ENCODE measurements at regions not wholly inside any gene's neighbourhood (a gene's known extent, or its start where the extent isn't known, plus 50 kb on each side); places are given as distances from the start of the nearest gene placed in this dataset.
"Not testable (repeated sequence)": the region's sequence is repeated elsewhere in the genome, so short reads cannot be mapped to it uniquely, and the experiment has no call there.

DNA sequence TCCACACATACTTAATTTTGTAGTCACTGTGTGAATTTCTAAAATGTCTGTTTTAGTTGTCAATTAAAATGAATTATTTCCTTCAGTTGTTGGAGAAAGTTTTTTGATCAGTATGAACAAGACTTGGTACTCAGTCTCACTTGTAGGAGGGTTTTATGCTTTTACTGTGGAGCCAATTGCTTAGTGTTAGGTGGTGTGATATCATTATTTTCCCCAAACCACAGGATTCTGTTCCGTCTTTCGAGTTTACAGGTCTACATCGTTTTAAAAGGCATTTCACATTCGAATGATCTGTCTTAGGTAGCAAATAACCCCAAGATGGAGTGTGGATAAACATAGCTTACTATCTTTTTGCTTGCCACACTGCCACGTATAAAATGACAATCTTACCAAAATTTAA lies 803.1 kb downstream of the SATB2 start:
- DNase-seq (ENCODE audit: low read depth in 3 of 3, low spot score in 2 of 3) = no peak

DNA sequence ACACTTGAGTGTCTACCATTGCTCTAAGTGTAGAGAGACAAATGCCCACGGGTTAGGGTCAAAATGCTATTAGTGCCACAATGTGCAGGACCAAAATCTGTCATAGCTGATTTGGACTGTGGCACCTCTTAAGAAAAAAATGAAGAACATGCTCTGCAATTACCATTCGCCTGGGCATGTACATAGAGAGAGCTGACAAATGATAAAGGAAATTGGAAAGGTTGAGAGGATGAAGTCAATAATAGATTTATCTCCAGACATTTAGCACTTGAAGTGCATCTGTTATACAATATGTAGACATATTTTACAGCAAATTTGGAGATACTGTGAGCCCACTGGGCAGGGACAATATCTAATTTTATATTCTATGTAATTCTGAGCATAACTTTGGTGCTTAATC lies 804.4 kb downstream of the SATB2 start:
- DNase-seq (ENCODE audit: low read depth in 3 of 3, low spot score in 2 of 3) = no peak

DNA sequence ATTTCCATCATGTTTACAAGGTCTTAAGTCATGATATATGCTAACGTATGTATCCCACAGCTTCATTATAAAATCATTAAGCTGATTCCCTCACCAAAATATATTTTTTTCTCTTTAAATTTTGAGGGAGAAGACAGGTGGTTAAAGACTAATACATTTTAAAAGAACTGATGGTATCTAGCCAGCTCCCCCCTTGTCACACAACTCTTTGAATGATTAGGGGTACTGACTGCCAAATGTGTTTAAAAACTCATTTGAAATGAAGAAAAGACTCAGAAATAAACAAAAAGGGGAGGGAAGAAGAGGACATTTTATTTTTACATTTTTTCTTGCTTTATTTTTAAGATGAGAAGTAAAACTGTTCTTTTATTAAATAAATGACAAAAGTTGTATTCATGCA lies 805.3 kb downstream of the SATB2 start:
- DNase-seq (ENCODE audit: low read depth in 3 of 3, low spot score in 2 of 3) = no peak

DNA sequence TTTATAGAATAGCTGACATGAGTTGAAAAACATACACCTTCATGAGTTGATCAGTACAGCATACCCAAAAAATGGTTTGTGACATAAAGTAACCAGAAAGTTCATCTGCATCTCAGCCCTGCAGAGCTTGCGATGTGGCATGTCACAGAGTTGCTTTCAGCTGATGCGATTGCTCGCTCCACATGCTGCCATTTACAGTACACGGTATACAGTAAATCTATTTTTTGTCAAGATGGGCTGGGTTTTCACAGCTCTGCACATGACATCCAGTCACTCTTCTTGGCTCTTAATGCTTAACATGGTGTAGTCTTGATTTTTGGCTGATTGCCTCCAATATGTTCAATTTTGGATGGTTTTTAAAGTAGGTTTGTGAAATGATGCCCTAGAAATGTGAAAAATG lies 811.9 kb downstream of the SATB2 start:
- no peak for DNase-seq (ENCODE audit: low read depth in 3 of 3, low spot score in 2 of 3)

DNA sequence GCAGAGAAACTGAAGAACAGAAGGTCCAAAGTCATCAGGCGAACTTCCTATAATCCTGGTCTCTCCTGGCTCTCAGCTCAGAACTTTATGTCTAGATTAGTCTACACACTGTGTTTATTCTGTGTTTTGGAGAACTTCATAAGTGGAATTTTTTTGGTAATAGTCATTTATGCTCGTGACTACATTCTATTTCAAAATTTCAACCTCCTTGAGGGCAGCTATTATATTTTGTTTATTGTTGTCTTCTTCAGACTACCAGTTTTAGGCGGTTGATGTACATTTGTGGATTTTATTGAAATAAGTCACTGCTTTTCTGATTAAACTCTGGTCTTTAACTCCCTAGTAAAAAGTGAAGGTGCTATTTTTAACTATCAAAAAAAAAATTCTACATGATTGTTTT lies 816.6 kb downstream of the SATB2 start:
- no peak for DNase-seq (ENCODE audit: low read depth in 3 of 3, low spot score in 2 of 3)

DNA sequence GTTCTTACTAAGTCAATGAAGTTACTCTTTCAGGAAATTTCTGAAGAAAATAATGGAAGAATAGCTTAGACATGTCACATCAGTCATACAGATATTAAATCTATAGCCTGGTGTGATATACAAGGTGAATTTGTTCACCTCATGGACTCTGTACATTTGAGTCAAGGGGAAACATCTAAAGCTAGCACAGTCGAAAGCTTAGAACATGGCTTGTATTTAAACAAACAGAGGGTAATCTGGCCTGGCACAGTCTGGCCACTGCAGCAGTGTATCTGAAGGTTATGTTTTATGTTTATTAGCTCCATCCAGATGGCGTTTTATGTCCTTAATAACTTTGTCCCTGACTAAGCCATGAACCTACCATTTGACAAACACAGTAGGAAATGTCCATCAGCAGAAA lies 817.3 kb downstream of the SATB2 start:
- no peak for DNase-seq (ENCODE audit: low read depth in 3 of 3, low spot score in 2 of 3)

DNA sequence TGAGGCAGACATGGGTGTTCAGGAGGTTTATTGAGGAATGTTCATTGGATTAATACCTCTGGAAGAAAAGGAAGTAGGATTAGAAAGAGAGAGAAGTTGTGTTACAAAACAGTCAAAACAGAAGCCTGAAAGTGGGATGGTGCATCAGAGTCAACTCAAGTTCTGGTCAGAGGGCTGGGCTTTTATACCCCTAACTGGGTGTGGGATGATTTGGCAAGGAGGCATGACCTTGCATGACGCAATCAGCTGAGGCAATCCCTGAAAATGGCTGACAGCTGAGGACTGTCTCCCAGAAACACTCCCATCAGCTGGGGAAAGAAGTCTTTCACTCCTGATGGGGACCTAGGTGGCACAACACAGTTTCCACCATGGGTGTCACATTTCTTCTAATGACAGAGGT lies 818.2 kb downstream of the SATB2 start:
- no peak for DNase-seq (ENCODE audit: low read depth in 3 of 3, low spot score in 2 of 3)

DNA sequence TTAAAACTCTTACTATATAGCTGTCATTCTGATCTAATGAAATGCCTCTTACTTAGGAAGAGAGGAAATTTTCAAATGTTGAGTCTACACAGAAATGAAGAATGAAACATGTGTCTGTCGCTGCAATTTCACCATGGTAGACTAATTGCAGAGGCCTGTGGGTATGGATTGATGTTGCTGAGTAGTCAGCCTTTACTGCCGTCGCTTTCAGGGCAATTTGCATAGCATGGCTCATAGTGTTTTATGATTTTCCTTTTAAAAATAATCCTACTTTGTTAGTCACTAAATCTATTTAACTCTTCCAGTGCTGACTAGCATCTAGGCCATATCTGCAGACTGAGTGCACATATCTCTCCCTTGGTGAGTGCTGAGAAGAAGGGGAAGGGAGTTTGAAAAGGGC lies 819.2 kb downstream of the SATB2 start:
- DNase-seq (ENCODE audit: low read depth in 3 of 3, low spot score in 2 of 3) = no peak

DNA sequence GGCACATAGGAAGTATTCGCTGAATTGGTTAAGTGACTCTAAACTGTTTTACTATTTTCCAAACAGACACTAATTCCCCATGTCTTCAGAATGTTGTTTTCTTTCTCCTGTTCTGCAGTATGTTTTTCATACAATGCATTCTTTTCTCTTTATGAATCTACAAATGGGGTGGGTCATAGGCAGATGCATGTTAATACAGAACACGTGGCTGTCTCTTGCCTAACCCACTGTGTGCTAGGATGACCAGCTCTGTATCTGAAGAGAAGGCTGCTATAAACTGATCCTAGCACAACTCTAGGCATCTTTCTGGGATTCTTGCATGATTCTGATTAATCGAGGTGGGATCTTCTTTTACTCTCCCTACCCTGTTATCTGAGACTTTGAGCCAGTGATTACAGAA lies 826.0 kb downstream of the PLCL1 start:
- DNase-seq (ENCODE audit: low read depth in 3 of 3, low spot score in 2 of 3) = no peak

DNA sequence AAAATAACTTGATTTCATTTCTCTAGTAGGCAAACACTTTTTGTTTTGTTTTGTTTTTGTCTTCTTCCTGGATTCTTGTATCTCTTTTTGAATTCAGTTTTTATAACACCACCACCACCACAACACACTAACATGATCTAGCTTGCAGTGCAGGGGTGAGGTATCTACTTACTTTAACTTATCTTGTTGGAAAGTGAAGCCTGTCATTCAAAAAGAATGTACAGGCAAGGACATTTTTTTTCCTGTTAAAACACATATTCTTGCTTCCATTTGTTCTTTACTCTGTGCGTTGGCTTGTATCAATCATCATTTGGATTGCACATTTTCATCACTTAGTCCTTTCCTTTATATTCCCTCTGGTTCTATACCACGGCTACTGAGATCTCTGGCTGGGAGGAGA lies 824.2 kb downstream of the PLCL1 start:
- DNase-seq (ENCODE audit: low read depth in 3 of 3, low spot score in 2 of 3) = no peak

DNA sequence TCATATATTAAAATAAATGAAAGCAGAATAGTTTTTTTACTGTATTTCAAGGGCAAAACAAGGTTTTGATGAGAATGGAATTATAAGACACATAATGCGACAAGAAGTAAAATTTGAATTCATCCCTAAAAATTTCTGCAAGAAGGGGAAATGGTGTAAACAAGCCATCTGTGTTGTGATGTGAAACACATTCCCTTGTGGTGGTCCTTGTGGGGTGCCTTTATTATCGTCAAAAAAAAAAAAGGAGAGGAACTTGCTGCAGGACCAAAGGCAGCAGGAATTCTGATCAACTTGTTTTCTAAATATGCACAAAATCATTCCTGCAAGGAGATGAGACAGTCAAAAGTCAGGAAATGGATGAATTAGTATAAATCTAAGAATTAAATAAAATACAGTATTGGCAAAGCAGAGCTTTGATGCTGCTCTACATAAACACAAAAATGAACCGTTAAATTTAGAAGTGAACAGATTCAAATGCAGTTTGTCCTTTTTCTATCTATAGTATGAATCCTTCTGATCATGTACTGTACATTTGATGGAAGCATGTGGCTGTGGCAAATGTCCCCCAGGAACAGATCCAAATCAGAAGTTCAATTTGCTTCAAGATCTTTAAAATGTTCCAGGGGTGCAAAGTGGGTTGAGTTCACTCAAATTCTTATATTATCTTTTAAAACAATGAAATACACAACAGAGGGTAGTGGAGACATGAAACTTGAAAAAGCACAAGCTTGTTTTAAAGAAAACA lies 818.8 kb downstream of the PLCL1 start:
- no peak for DNase-seq (ENCODE audit: low read depth in 3 of 3, low spot score in 2 of 3)

DNA sequence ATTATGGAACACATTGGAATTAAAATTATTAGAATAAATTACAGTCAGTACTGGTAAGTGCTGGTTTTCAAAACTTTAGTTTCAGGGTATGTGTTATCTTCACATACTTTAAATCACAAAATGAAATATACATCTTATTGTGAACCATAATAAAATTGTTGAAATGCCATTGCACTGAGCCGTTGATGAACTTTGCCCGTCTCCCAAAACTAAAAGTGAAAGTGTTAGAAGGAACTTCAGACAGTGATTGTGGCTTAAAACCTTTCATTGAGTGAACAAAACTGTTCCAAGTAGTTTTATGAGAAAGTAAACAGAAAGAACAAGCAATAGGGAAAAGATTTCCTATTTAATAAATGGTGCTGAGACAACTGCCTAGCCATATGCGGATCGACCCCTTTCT lies 811.6 kb downstream of the PLCL1 start:
- no peak for DNase-seq (ENCODE audit: low read depth in 3 of 3, low spot score in 2 of 3)

DNA sequence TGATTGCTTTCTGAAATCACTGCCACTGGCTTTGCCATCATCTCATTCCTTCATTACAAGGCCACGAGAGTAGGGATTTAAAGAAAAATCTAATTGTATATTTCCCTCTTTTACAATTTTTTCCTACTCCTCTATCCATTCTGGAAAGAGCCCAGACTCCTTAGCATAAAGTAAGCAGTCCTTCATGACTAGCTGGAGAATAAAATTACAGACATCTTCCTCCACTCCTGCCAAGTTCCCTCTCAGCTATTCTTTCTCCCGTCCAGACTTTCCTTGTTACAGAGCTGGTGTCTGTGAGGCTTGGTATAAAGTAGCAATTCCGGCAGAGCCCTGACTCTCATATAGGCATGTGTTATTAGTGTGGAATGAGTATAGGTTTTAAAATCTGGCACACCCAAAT lies 806.8 kb downstream of the PLCL1 start:
- DNase-seq (ENCODE audit: low read depth in 3 of 3, low spot score in 2 of 3) = no peak

DNA sequence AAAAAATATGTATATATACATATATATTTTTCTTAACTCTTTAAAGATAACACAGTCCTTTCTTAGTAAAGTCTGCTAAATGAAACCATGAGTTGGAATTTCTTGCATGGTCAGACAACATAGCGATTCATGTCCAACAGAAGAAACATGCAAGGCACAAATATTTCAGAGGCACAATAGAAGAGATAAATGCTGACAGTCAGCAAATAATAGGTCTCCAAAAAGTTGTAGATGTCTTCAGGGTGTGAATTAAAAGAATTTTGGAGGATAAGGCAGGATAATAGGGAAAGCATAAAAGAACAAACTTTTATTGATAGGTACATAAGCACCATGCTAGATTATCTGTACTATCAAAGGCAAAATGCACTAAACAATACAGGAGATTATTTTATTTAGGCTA lies 800.2 kb downstream of the PLCL1 start:
- no peak for DNase-seq (ENCODE audit: low read depth in 3 of 3, low spot score in 2 of 3)

DNA sequence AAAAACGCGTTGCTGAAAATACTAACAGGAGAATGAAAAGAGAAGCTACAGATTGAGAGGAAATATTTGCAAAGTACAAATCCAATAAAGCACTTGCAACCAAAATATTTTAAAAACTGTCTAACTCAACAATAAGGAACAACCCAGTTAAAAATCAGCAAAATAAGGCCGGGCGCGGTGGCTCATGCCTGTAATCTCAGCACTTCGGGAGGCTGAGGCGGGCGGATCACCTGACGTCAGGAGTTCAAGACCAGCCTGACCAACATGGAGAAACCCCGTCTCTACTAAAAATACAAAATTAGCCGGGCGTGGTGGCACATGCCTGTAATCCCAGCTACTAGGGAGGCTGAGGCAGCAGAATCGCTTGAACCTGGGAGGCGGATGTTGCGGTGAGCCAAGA lies 798.6 kb downstream of the PLCL1 start:
- DNase-seq (ENCODE audit: low read depth in 3 of 3, low spot score in 2 of 3) = not testable (repeated sequence)

DNA sequence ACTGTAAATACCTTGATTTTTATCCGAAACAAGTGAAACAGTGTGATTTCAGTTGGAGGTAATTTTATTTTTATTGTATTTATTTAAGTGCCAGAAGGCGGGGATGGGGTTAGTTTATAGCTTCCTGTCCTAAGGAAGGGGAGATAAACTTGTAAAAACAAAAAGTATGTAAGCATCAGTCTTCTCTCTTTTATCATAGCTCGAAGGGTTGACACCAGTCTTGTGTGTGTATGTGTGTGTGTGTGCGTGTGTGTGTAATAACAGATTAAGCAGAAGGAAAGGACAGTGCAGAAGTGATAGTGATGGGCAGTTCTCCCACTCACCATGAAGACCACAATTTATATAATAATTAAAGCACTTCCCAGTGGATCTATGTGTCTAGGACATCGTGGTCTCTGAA lies 793.3 kb downstream of the PLCL1 start:
- no peak for DNase-seq (ENCODE audit: low read depth in 3 of 3, low spot score in 2 of 3)

DNA sequence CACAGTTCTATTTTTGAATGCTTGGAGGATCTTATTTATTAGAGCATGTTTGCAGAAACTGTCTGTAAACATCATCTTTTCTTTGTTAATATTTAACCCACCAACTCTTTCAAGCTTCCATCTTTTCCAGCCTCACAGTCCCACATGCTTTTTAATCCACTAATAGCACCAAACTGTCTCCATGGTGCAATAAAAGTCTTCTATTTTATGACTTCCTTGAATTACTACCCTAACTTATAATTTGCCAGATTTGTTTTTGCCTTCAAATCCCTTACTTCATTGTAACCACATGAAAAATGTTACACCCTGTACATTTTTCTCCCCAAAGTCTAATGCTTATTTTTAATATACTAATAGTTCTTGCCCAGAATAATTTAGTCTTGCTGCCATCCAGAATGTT lies 792.6 kb downstream of the PLCL1 start:
- DNase-seq (ENCODE audit: low read depth in 3 of 3, low spot score in 2 of 3) = no peak

DNA sequence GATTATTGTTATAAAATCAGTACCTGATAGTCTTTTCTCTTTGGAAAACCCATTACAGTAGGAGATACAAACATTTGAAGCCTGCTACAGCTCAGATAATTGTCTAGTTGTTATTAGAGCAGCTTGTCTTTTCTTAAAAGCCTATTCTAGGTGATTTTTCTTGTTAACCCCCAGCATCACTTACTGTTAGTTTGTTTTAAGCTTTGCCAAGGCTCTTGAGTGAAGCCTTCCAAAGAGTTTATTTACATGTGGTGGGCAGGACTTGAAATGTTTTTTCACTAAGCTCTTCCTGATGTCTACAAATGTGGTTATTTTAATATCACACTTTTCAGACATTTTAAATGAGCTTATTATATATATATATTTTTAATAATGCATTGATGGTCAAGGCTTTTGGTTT lies 791.3 kb downstream of the PLCL1 start:
- DNase-seq (ENCODE audit: low read depth in 3 of 3, low spot score in 2 of 3) = no peak

DNA sequence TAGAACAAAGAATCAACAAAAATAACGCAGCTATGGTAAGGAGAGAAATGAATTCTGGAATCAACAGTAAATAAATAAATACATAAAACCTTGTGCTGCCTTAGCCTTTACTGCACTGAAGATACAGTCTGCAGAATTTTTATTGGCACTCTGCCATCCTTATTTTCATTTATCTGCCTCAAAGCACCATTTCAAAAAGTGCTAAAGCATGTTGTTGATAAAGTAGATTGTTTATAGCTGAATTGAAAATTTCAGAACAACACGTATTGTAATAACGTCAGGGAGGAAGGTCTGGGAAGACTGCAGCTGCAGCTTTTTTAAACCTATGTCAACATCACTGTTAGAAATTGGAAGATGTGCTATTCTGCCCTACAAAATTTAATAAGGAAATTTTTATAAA lies 787.2 kb downstream of the PLCL1 start:
- DNase-seq (ENCODE audit: low read depth in 3 of 3, low spot score in 2 of 3) = no peak

DNA sequence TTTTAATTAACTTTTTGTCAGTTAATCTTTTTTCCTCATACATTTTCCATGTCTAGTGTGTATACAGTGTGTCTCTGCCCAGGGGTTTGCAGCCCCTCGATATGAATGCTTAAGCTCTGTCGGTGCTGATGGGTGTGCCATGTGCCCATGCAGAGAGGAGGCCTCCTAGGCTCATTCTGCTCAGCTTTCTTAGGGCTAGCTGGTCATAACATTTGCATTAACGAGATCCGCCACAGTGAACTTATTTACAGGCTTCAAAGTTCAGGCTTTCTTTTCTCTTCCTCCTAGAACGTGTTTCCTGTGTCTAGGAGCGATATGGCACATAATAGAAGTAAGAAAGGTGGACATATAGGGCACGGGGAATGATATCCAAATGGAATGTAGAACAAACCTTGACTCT lies 783.3 kb downstream of the PLCL1 start:
- no peak for DNase-seq (ENCODE audit: low read depth in 3 of 3, low spot score in 2 of 3)

DNA sequence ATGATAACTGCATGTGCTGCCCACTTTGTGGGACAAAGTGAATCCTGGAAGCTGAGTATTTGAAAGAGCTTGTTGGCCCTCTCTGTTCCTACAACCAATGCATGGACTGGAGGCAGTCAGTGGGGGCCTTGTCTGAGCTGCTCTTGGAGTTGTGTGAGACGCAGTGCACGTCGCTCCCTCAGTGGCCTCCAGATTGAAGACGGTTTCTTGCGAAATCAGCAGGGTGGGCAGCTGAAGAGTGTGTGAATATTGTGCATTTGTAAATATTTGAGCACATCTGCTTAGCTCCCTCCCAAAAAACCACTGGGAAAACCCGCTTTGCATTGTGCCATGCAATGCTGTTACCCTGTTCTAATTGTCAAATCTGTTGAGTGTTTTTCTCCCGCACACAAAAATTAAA lies 782.8 kb downstream of the PLCL1 start:
- DNase-seq (ENCODE audit: low read depth in 3 of 3, low spot score in 2 of 3) = no peak

DNA sequence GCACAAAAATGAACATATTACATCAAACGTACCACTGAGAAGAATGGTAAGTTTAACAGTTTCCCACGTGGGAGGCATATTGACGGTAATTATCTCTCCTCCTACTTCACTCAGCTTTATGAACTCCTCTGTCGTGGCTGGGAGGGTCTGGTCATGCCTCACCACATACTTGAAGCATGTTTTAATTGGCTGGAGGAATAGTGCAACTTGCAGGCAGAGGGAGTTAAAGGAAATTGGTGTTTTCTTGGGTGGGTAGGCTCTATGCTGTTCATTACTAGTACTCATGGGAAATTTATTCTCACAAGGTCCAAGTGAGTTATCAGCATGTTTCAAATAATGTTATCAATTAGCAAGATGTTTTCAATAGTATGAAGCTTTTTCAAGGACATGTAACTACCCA lies 767.0 kb downstream of the PLCL1 start:
- peak in 2 of 3 donors; percentile 1 to 10 for DNase-seq (ENCODE audit: low read depth in 3 of 3, low spot score in 2 of 3)

DNA sequence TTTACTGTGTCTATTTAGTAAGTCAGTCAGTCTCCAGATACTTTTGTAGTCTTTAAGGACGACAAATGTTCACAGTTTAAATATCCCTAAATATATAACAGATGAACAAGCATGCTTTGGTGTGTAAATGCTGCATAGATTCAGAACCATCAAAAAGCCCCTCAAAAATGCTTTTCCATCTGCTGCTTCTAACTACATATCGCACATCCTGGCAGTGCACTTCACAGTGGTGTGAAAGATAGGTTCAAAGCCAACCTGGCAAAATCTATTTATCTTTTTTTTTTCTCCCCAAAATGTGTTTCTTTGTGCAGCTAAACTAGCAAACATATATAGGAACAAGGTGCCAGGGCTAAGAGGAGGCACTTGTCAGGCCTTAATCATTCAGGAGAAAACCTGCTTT lies 753.8 kb downstream of the PLCL1 start:
- no peak for DNase-seq (ENCODE audit: low read depth in 3 of 3, low spot score in 2 of 3)

All from right renal cortex interstitium (tissue), 3 donors.